ENCODE measurements at regions not wholly inside any gene's neighbourhood (a gene's known extent, or its start where the extent isn't known, plus 50 kb on each side); places are given as distances from the start of the nearest gene placed in this dataset.
"Not testable (repeated sequence)": the region's sequence is repeated elsewhere in the genome, so short reads cannot be mapped to it uniquely, and the experiment has no call there.

DNA sequence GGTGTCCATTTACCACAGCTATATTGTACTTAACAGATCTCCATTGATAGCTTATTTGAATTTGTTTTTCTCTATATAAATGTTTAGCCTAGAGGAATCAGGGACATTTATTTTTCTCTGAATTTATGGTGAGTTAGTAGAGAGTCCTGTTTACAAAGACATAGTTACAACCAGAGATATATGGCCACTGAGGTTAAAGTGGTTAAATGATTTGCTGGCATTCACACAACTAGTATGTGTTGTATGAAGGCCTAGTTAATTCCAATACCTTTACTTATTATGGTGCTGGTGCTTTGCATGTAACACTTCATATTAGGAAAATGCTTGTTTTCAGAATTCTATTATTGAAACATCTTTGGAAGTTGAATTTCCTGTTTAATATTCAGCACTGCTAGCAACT is 63.0 kb upstream of the SEC22B start:
- TF ChIP-seq, protein P1, sequence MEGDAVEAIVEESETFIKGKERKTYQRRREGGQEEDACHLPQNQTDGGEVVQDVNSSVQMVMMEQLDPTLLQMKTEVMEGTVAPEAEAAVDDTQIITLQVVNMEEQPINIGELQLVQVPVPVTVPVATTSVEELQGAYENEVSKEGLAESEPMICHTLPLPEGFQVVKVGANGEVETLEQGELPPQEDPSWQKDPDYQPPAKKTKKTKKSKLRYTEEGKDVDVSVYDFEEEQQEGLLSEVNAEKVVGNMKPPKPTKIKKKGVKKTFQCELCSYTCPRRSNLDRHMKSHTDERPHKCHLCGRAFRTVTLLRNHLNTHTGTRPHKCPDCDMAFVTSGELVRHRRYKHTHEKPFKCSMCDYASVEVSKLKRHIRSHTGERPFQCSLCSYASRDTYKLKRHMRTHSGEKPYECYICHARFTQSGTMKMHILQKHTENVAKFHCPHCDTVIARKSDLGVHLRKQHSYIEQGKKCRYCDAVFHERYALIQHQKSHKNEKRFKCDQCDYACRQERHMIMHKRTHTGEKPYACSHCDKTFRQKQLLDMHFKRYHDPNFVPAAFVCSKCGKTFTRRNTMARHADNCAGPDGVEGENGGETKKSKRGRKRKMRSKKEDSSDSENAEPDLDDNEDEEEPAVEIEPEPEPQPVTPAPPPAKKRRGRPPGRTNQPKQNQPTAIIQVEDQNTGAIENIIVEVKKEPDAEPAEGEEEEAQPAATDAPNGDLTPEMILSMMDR (IDR thresholded peaks at IDR 0.05): not testable (repeated sequence)
- not testable (repeated sequence) for TF ChIP-seq POLR2A (IDR thresholded peaks at IDR 0.05)
